OCI-LY1 (cell line): ENCODE measurements at regions not wholly inside any gene's neighbourhood (a gene's known extent, or its start where the extent isn't known, plus 50 kb on each side); places are given as distances from the start of the nearest gene placed in this dataset.

Source experiments
- H2AFZ ChIP-seq: fragments of 200-600 bp; sonication (generic), shearing (Covaris generic); 2 replicates; pipeline ENCODE4 v1.6.0; 2014; ENCODE audit warnings: antibody characterized with exemption, mild to moderate bottlenecking, low read length
- H3F3A ChIP-seq: fragments of 200-600 bp; sonication (generic), shearing (Covaris generic); 2 replicates; pipeline ENCODE4 v1.6.0; 2014; ENCODE audit warnings: mild to moderate bottlenecking, antibody characterized with exemption, low read length, moderate library complexity; ENCODE audit not compliant: insufficient read depth
- H3K27ac ChIP-seq: fragments of 200-600 bp; sonication (generic); 2 replicates; pipeline ENCODE4 v1.5.1; 2014; ENCODE audit warnings: low read length, mixed run types, mild to moderate bottlenecking, low read depth; ENCODE audit not compliant: poor library complexity, severe bottlenecking
- H3K27me3 ChIP-seq: fragments of 200-600 bp; sonication (generic); 2 replicates; pipeline ENCODE4 v1.6.0; 2014; ENCODE audit warnings: antibody characterized with exemption, mild to moderate bottlenecking, low read length, moderate library complexity; ENCODE audit not compliant: insufficient read depth
- H3K36me3 ChIP-seq: fragments of 200-600 bp; sonication (generic); 2 replicates; pipeline ENCODE4 v1.6.1; 2014; ENCODE audit warnings: mild to moderate bottlenecking, antibody characterized with exemption, low read length, moderate library complexity, mixed read lengths; ENCODE audit not compliant: insufficient read depth
- H3K4me1 ChIP-seq: fragments of 200-600 bp; sonication (generic); 2 replicates; pipeline ENCODE4 v1.5.1; 2014; ENCODE audit warnings: mild to moderate bottlenecking, low read length, moderate library complexity; ENCODE audit not compliant: insufficient read depth, severe bottlenecking
- H3K4me2 ChIP-seq: fragments of 200-600 bp; sonication (generic), shearing (Covaris generic); 2 replicates; pipeline ENCODE4 v1.6.1; 2014; ENCODE audit warnings: low read length
- H3K4me3 ChIP-seq: fragments of 200-600 bp; sonication (generic); 2 replicates; pipeline ENCODE4 v1.5.1; 2014; ENCODE audit warnings: low read length, low read depth, mild to moderate bottlenecking, mixed read lengths; ENCODE audit not compliant: poor library complexity, severe bottlenecking
- H3K79me2 ChIP-seq: fragments of 200-600 bp; shearing (Covaris generic); 2 replicates; pipeline ENCODE4 v1.6.1; 2016; ENCODE audit warnings: mixed run types, low read length, mixed read lengths; ENCODE audit not compliant: insufficient read depth
- H3K9ac ChIP-seq: fragments of 200-600 bp; sonication (generic), shearing (Covaris generic); 2 replicates; pipeline ENCODE4 v1.6.1; 2014; ENCODE audit warnings: mild to moderate bottlenecking, low read length, mixed read lengths
- H3K9me2 ChIP-seq: fragments of 200-600 bp; sonication (generic), shearing (Covaris generic); 2 replicates; pipeline ENCODE4 v1.6.1; 2014; ENCODE audit warnings: low read depth, mild to moderate bottlenecking, low read length, mixed read lengths
- H3K9me3 ChIP-seq: fragments of 200-600 bp; shearing (Covaris generic); 2 replicates; pipeline ENCODE4 v1.6.1; 2014; ENCODE audit warnings: low read length, mixed read lengths
- H4K20me1 ChIP-seq: fragments of 200-600 bp; sonication (generic), shearing (Covaris generic); 2 replicates; pipeline ENCODE4 v1.6.0; 2016; ENCODE audit warnings: mild to moderate bottlenecking, low read length; ENCODE audit not compliant: insufficient read depth
- CTCF ChIP-seq: fragments of 200-600 bp; sonication (generic), shearing (Covaris generic); IDR thresholded peaks from 2 replicates; pipeline ENCODE4 v1.5.1; 2017; ENCODE audit warnings: mild to moderate bottlenecking, antibody characterized with exemption, low read length, moderate library complexity, mixed read lengths
- EZH2 ChIP-seq: fragments of 200-600 bp; sonication (generic), shearing (Covaris generic); IDR thresholded peaks from 2 replicates; pipeline ENCODE4 v1.8.0; 2017; ENCODE audit warnings: borderline replicate concordance, mixed run types, mild to moderate bottlenecking, antibody characterized with exemption, low read length, moderate library complexity, mixed read lengths

- Histone ChIP-seq H3K9me3 (no peaks in the 10 kb centered on the region), H2AFZ (no peak overlapping the region), H3K27ac (no peak overlapping the region), H3K4me3 (no peak overlapping the region), H3F3A (no peaks in the 10 kb centered on the region), H3K4me2 (no peak overlapping the region), H3K36me3 (no peaks in the 10 kb centered on the region), H3K27me3 (0 out of 2 replicates have a peak, but pooled peaks cover 4% of the 10 kb centered on the region), H3K9ac (no peak overlapping the region), H3K4me1 (no peaks in the 10 kb centered on the region), H3K9me2 (no peaks in the 10 kb centered on the region), H3K79me2 (no peaks in the 10 kb centered on the region), H4K20me1 (no peaks in the 10 kb centered on the region)
- no peak for TF ChIP-seq CTCF
- no peak for TF ChIP-seq EZH2
Measured at GRCh38 chr22:47308886-47309285, 546.4 kb downstream of the TBC1D22A start.

DNA sequence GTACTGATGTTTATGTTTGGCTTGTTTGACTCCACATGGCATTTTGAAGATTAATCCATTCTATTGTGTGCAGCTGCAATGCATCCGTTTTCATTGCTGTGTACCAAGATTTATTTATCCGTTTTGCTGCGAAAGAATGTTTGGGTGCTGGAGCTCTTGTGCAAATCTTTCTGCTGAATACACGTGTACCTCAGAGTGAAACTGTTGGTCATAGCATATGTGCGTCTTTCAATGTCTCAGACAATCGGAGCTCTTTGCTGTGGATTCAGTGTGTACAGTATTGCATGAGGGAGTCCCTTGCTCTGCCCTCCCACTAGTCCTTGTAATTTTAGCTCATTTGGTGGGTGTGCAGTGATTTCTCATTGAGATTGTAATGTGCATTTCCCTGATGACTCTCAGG, 545.4 kb downstream of the TBC1D22A start:
- Histone ChIP-seq H2AFZ (no peak overlapping the region), H3K4me1 (no peaks in the 10 kb centered on the region), H3K27ac (no peak overlapping the region), H3K9ac (no peak overlapping the region), H3F3A (no peaks in the 10 kb centered on the region), H3K4me3 (no peak overlapping the region), H3K9me2 (no peaks in the 10 kb centered on the region), H4K20me1 (no peaks in the 10 kb centered on the region), H3K4me2 (no peak overlapping the region), H3K27me3 (0 out of 2 replicates have a peak, but pooled peaks cover 4% of the 10 kb centered on the region), H3K36me3 (no peaks in the 10 kb centered on the region), H3K79me2 (no peaks in the 10 kb centered on the region), H3K9me3 (no peaks in the 10 kb centered on the region)
- TF ChIP-seq CTCF (no peak), EZH2 (no peak)

DNA sequence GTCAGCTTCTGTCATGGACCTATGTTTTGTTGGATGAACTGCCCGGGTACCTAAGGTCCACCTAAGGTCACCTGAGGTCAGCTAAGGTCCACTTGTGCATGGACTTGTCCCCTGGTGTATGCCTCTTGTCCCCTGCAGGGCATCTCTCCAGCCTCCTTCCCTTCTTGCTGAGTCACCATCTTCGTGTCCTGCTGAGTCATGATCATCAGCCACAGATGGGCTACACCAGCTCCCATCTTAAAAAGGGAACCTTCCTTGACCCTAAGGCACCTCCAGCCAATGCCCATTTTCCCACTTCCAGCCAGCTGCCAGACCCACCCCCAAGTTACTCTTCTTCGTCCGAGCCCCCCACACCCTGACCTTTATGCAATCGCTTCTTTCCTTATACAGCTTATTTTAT, 544.9 kb downstream of the TBC1D22A start:
- no peaks in the 10 kb centered on the region for H3K9me3 ChIP-seq
- no peak overlapping the region for H3K4me2 ChIP-seq
- no peaks in the 10 kb centered on the region for H3F3A ChIP-seq
- H3K9me2 ChIP-seq, result no peaks in the 10 kb centered on the region
- TF ChIP-seq EZH2, result no peak
- no peak for TF ChIP-seq CTCF
- no peak overlapping the region for H3K9ac ChIP-seq
- no peaks in the 10 kb centered on the region for H3K79me2 ChIP-seq
- no peaks in the 10 kb centered on the region for H4K20me1 ChIP-seq
- no peak overlapping the region for H3K4me3 ChIP-seq
- no peak overlapping the region for H2AFZ ChIP-seq
- 0 out of 2 replicates have a peak, but pooled peaks cover 4% of the 10 kb centered on the region for H3K27me3 ChIP-seq
- H3K36me3 ChIP-seq, result no peaks in the 10 kb centered on the region
- no peak overlapping the region for H3K27ac ChIP-seq
- H3K4me1 ChIP-seq, result no peaks in the 10 kb centered on the region
